NCI-H460 (cell line): ENCODE measurements at regions not wholly inside any gene's neighbourhood (a gene's known extent, or its start where the extent isn't known, plus 50 kb on each side); places are given as distances from the start of the nearest gene placed in this dataset.
"Not testable (repeated sequence)": the region's sequence is repeated elsewhere in the genome, so short reads cannot be mapped to it uniquely, and the experiment has no call there.

ENCODE experiments used
- DNase-seq: peaks from one replicate; pipeline ENCODE4 v3.0.0-alpha.2; 2016; ENCODE audit warnings: low read depth; ENCODE audit errors: extremely low read depth

- no peak for DNase-seq
Measured at GRCh38 chr9:124124729-124125650, 113.4 kb downstream of the LHX2 start.

GRCh38 chr9:124125651-124125977 lies 114.0 kb downstream of the LHX2 start:
- DNase-seq: no peak

- peak; percentile 71 for DNase-seq
Measured at GRCh38 chr9:124126648-124127646, 115.4 kb downstream of the LHX2 start.

GRCh38 chr9:124128568-124129166 lies 117.1 kb downstream of the LHX2 start:
- DNase-seq: peak; percentile 61

GRCh38 chr9:124130277-124131075 lies 118.9 kb downstream of the LHX2 start:
- no peak for DNase-seq

- DNase-seq: not testable (repeated sequence)
Measured at GRCh38 chr9:124131518-124131917, 120.0 kb downstream of the LHX2 start.

- no peak for DNase-seq
Measured at GRCh38 chr9:124132671-124133147, 121.1 kb downstream of the LHX2 start.

- DNase-seq: peak; percentile 37
Measured at GRCh38 chr9:124133727-124134126, 122.2 kb downstream of the LHX2 start.

- DNase-seq: no peak
Measured at GRCh38 chr9:124134526-124134925, 123.0 kb downstream of the LHX2 start.

GRCh38 chr9:124135813-124136365 lies 121.9 kb upstream of the NEK6 start:
- no peak for DNase-seq

GRCh38 chr9:124137009-124137943 lies 120.5 kb upstream of the NEK6 start:
- no peak for DNase-seq

- no peak for DNase-seq
Measured at GRCh38 chr9:124137944-124138335, 119.8 kb upstream of the NEK6 start.

- no peak for DNase-seq
Measured at GRCh38 chr9:124139001-124139400, 118.7 kb upstream of the NEK6 start.

GRCh38 chr9:124140941-124141568 lies 116.7 kb upstream of the NEK6 start:
- no peak for DNase-seq

- not testable (repeated sequence) for DNase-seq
Measured at GRCh38 chr9:124144561-124145123, 113.1 kb upstream of the NEK6 start.

- DNase-seq: no peak
Measured at GRCh38 chr9:124146031-124146561, 111.7 kb upstream of the NEK6 start.

GRCh38 chr9:124149992-124150391 lies 107.8 kb upstream of the NEK6 start:
- peak; percentile 35 for DNase-seq
